Stimulated activated CD8-positive, alpha-beta memory T cell treated with anti-CD3 and anti-CD28 coated beads, Interleukin-12 subunit alpha, Interleukin-12 subunit beta, amount 100 ng/mL, for 1 hour (primary cell): ENCODE measurements at regions not wholly inside any gene's neighbourhood (a gene's known extent, or its start where the extent isn't known, plus 50 kb on each side); places are given as distances from the start of the nearest gene placed in this dataset.

Experiments used
- DNase-seq: peaks from one replicate; pipeline ENCODE4 v3.0.0-alpha.2; 2020; ENCODE audit warnings: low read depth

GRCh38 chr13:97111756-97112155, 110.4 kb upstream of the MBNL2 start:
- DNase-seq, result no peak

GRCh38 chr13:97112446-97113152, 109.5 kb upstream of the MBNL2 start:
- DNase-seq, result no peak

GRCh38 chr13:97113231-97114001, 108.7 kb upstream of the MBNL2 start:
- no peak for DNase-seq

GRCh38 chr13:97114651-97115050, 107.5 kb upstream of the MBNL2 start:
- no peak for DNase-seq

GRCh38 chr13:97116754-97117153, 105.4 kb upstream of the MBNL2 start:
- DNase-seq, result no peak

- no peak for DNase-seq
Measured at GRCh38 chr13:97117388-97117910, 104.7 kb upstream of the MBNL2 start.

GRCh38 chr13:97119943-97120342, 102.2 kb upstream of the MBNL2 start:
- no peak for DNase-seq

GRCh38 chr13:97120346-97120745, 101.8 kb upstream of the MBNL2 start:
- no peak for DNase-seq

- DNase-seq, result no peak
Measured at GRCh38 chr13:97120976-97121375, 101.2 kb upstream of the MBNL2 start.

- no peak for DNase-seq
Measured at GRCh38 chr13:97121894-97122293, 100.2 kb upstream of the MBNL2 start.

- DNase-seq, result no peak
Measured at GRCh38 chr13:97122381-97122996, 99.6 kb upstream of the MBNL2 start.

- DNase-seq, result no peak
Measured at GRCh38 chr13:97124206-97124605, 97.9 kb upstream of the MBNL2 start.

- no peak for DNase-seq
Measured at GRCh38 chr13:97124915-97125809, 97.0 kb upstream of the MBNL2 start.

GRCh38 chr13:97125810-97126738, 96.1 kb upstream of the MBNL2 start:
- DNase-seq, result no peak

GRCh38 chr13:97127842-97128241, 94.3 kb upstream of the MBNL2 start:
- no peak for DNase-seq

GRCh38 chr13:97130190-97130589, 91.9 kb upstream of the MBNL2 start:
- no peak for DNase-seq

- no peak for DNase-seq
Measured at GRCh38 chr13:97131447-97131846, 90.7 kb upstream of the MBNL2 start.

- DNase-seq, result no peak
Measured at GRCh38 chr13:97133554-97133953, 88.6 kb upstream of the MBNL2 start.

GRCh38 chr13:97133955-97134354, 88.2 kb upstream of the MBNL2 start:
- no peak for DNase-seq

- DNase-seq, result no peak
Measured at GRCh38 chr13:97134364-97135095, 87.6 kb upstream of the MBNL2 start.
